Stimulated activated CD8-positive, alpha-beta memory T cell treated with anti-CD3 and anti-CD28 coated beads, Interleukin-12 subunit alpha, Interleukin-12 subunit beta, amount 100 ng/mL, for 24 hours (primary cell): ENCODE measurements at regions not wholly inside any gene's neighbourhood (a gene's known extent, or its start where the extent isn't known, plus 50 kb on each side); places are given as distances from the start of the nearest gene placed in this dataset.

Experiments
- DNase-seq: peaks from one replicate; pipeline ENCODE4 v3.0.0-alpha.2; 2020; ENCODE audit errors: extremely low read depth

- no peak for DNase-seq
Observed at GRCh38 chr10:128871671-128872231, 595.3 kb upstream of the MGMT start.

GRCh38 chr10:128873411-128874054 lies 593.5 kb upstream of the MGMT start:
- DNase-seq = no peak

- no peak for DNase-seq
Observed at GRCh38 chr10:128874331-128874730, 592.7 kb upstream of the MGMT start.

- DNase-seq = no peak
Observed at GRCh38 chr10:128875030-128875744, 591.9 kb upstream of the MGMT start.

GRCh38 chr10:128875956-128876736 lies 590.9 kb upstream of the MGMT start:
- DNase-seq = no peak

GRCh38 chr10:128877141-128877540 lies 589.9 kb upstream of the MGMT start:
- DNase-seq = no peak

- DNase-seq = no peak
Observed at GRCh38 chr10:128877936-128878335, 589.1 kb upstream of the MGMT start.

GRCh38 chr10:128879030-128879429 lies 588.0 kb upstream of the MGMT start:
- no peak for DNase-seq

- DNase-seq = no peak
Observed at GRCh38 chr10:128879441-128880140, 587.5 kb upstream of the MGMT start.

GRCh38 chr10:128880159-128880725 lies 586.8 kb upstream of the MGMT start:
- DNase-seq = no peak

GRCh38 chr10:128881086-128881485 lies 586.0 kb upstream of the MGMT start:
- no peak for DNase-seq

GRCh38 chr10:128883231-128884032 lies 583.6 kb upstream of the MGMT start:
- DNase-seq = no peak

- DNase-seq = no peak
Observed at GRCh38 chr10:128884033-128884425, 583.0 kb upstream of the MGMT start.

- no peak for DNase-seq
Observed at GRCh38 chr10:128884496-128885072, 582.5 kb upstream of the MGMT start.

GRCh38 chr10:128885573-128886555 lies 581.2 kb upstream of the MGMT start:
- no peak for DNase-seq

GRCh38 chr10:128887856-128888255 lies 579.2 kb upstream of the MGMT start:
- no peak for DNase-seq

GRCh38 chr10:128892005-128892404 lies 575.0 kb upstream of the MGMT start:
- DNase-seq = no peak

- no peak for DNase-seq
Observed at GRCh38 chr10:128894641-128895040, 572.4 kb upstream of the MGMT start.

- no peak for DNase-seq
Observed at GRCh38 chr10:128895473-128895872, 571.6 kb upstream of the MGMT start.
